Uterus (tissue), 3 donors: ENCODE measurements at regions not wholly inside any gene's neighbourhood (a gene's known extent, or its start where the extent isn't known, plus 50 kb on each side); places are given as distances from the start of the nearest gene placed in this dataset.

Experiments
- DNase-seq, 2 donors: peaks; one replicate each; pipeline ENCODE4 v3.0.0-alpha.2; 2019 to 2020
- H3K27ac ChIP-seq, 2 donors: fragments of 200-600 bp; sonication (generic); 1 replicate in 1 of 2; 2 replicates in 1 of 2; pipeline ENCODE4 v1.5.1; 2016 to 2018
- H3K27me3 ChIP-seq, 2 donors: fragments of 200-600 bp; sonication (generic); one replicate each; pipeline ENCODE4 v1.5.1; 2018 to 2019; ENCODE audit warnings: control low read depth in 1 of 2
- H3K36me3 ChIP-seq, 2 donors: fragments of 200-600 bp; sonication (generic); one replicate each; pipeline ENCODE4 v1.5.1; 2019; ENCODE audit warnings: control low read depth in 1 of 2
- H3K4me1 ChIP-seq, 2 donors: fragments of 200-600 bp; sonication (generic); one replicate each; pipeline ENCODE4 v1.5.1; 2018 to 2019; ENCODE audit warnings: control low read depth in 1 of 2
- H3K4me3 ChIP-seq, 2 donors: fragments of 200-600 bp; sonication (generic); 1 replicate in 1 of 2; 2 replicates in 1 of 2; pipeline ENCODE4 v1.5.1; 2018 to 2019; ENCODE audit warnings: mild to moderate bottlenecking in 1 of 2
- H3K9me3 ChIP-seq, 2 donors: fragments of 200-600 bp; sonication (generic); one replicate each; pipeline ENCODE4 v1.5.1; 2019; ENCODE audit warnings: control low read depth in 1 of 2
- CTCF ChIP-seq, 4 experiments: fragments of 200-600 bp in 2 of 4; fragments of 450-650 bp in 2 of 4; sonication (generic) in 2 of 4; IDR thresholded peaks; one replicate each; pipeline ENCODE4 v1.5.1; 2016 to 2019; ENCODE audit warnings: antibody characterized with exemption in 4 of 4, mild to moderate bottlenecking in 2 of 4, moderate library complexity in 1 of 4
- POLR2A ChIP-seq, 2 donors: fragments of 450-650 bp; IDR thresholded peaks; one replicate each; pipeline ENCODE4 v1.6.1; 2016; ENCODE audit warnings: antibody characterized with exemption in 2 of 2, mild to moderate bottlenecking in 1 of 2, moderate library complexity in 1 of 2
- intact Hi-C: fragments of 100-400 bp; cut with DNase I; formaldehyde crosslinking; loops from one replicate; pipeline ENCODE4 v1.15.1; 2023; ENCODE audit warnings: low total_unique reads
- donor health status: DM: yes; HTN: yes; CAD: no.

- H3K36me3 ChIP-seq: no peaks in the 10 kb centered on the region
- intact Hi-C loops: no loop called here
- no peaks in the 10 kb centered on the region for H3K9me3 ChIP-seq
- no peak for DNase-seq
- TF ChIP-seq POLR2A (IDR thresholded peaks at IDR 0.05): no peak
- no peak for TF ChIP-seq CTCF (IDR thresholded peaks at IDR 0.05)
- H3K27ac ChIP-seq: no peak overlapping the region
- H3K4me3 ChIP-seq: no peak overlapping the region
- no peaks in the 10 kb centered on the region for H3K4me1 ChIP-seq
- no peaks in the 10 kb centered on the region for H3K27me3 ChIP-seq
Observed at GRCh38 chr5:107218457-107219193, 452.1 kb downstream of the EFNA5 start.

- Histone ChIP-seq H3K9me3 (no peaks in the 10 kb centered on the region), H3K36me3 (no peaks in the 10 kb centered on the region), H3K27ac (no peak overlapping the region), H3K4me1 (no peaks in the 10 kb centered on the region), H3K27me3 (no peaks in the 10 kb centered on the region), H3K4me3 (no peak overlapping the region)
- intact Hi-C loops: no loop called here
- DNase-seq: no peak
- TF ChIP-seq CTCF (IDR thresholded peaks at IDR 0.05) (no peak), POLR2A (IDR thresholded peaks at IDR 0.05) (no peak)
Observed at GRCh38 chr5:107217721-107218130, 453.0 kb downstream of the EFNA5 start.

GRCh38 chr5:107216587-107216986 lies 454.1 kb downstream of the EFNA5 start:
- no peak overlapping the region for H3K4me3 ChIP-seq
- no peaks in the 10 kb centered on the region for H3K36me3 ChIP-seq
- no peak for DNase-seq
- H3K27me3 ChIP-seq: no peaks in the 10 kb centered on the region
- intact Hi-C loops: no loop called here
- TF ChIP-seq POLR2A (IDR thresholded peaks at IDR 0.05): no peak
- no peak for TF ChIP-seq CTCF (IDR thresholded peaks at IDR 0.05)
- no peaks in the 10 kb centered on the region for H3K9me3 ChIP-seq
- no peaks in the 10 kb centered on the region for H3K4me1 ChIP-seq
- no peak overlapping the region for H3K27ac ChIP-seq

GRCh38 chr5:107215611-107216010 lies 455.1 kb downstream of the EFNA5 start:
- no peak for TF ChIP-seq POLR2A (IDR thresholded peaks at IDR 0.05)
- no peak for TF ChIP-seq CTCF (IDR thresholded peaks at IDR 0.05)
- Histone ChIP-seq H3K9me3 (no peaks in the 10 kb centered on the region), H3K27ac (no peak overlapping the region), H3K4me3 (no peak overlapping the region), H3K36me3 (no peaks in the 10 kb centered on the region), H3K4me1 (no peaks in the 10 kb centered on the region), H3K27me3 (no peaks in the 10 kb centered on the region)
- intact Hi-C loops: no loop called here
- DNase-seq: no peak

- H3K36me3 ChIP-seq: no peaks in the 10 kb centered on the region
- DNase-seq: no peak
- H3K4me1 ChIP-seq: no peaks in the 10 kb centered on the region
- intact Hi-C loops: no loop called here
- TF ChIP-seq CTCF (IDR thresholded peaks at IDR 0.05): no peak
- TF ChIP-seq POLR2A (IDR thresholded peaks at IDR 0.05): no peak
- no peaks in the 10 kb centered on the region for H3K9me3 ChIP-seq
- no peaks in the 10 kb centered on the region for H3K27me3 ChIP-seq
- H3K27ac ChIP-seq: no peak overlapping the region
- H3K4me3 ChIP-seq: no peak overlapping the region
Observed at GRCh38 chr5:107213025-107213424, 457.7 kb downstream of the EFNA5 start.
